Stimulated activated CD4-positive, alpha-beta T cell treated with anti-CD3 and anti-CD28 coated beads, Interleukin-1b, Interleukin-23, amount 100 ng/mL, for 48 hours (primary cell): ENCODE measurements at regions not wholly inside any gene's neighbourhood (a gene's known extent, or its start where the extent isn't known, plus 50 kb on each side); places are given as distances from the start of the nearest gene placed in this dataset.

Source experiments
- DNase-seq: peaks from one replicate; pipeline ENCODE4 v3.0.0-alpha.2; 2020

- no peak for DNase-seq
Observed at GRCh38 chr12:5232826-5233500, 189.3 kb downstream of the KCNA5 start.

GRCh38 chr12:5236022-5236640 lies 192.5 kb downstream of the KCNA5 start:
- no peak for DNase-seq

- DNase-seq: no peak
Observed at GRCh38 chr12:5242440-5242839, 189.5 kb upstream of the NTF3 start.

- DNase-seq: no peak
Observed at GRCh38 chr12:5243014-5243413, 188.9 kb upstream of the NTF3 start.

- no peak for DNase-seq
Observed at GRCh38 chr12:5244513-5244972, 187.4 kb upstream of the NTF3 start.

- DNase-seq: no peak
Observed at GRCh38 chr12:5246196-5246595, 185.7 kb upstream of the NTF3 start.

- no peak for DNase-seq
Observed at GRCh38 chr12:5247144-5247543, 184.8 kb upstream of the NTF3 start.

GRCh38 chr12:5248230-5248629 lies 183.7 kb upstream of the NTF3 start:
- no peak for DNase-seq

GRCh38 chr12:5248999-5249526 lies 182.8 kb upstream of the NTF3 start:
- DNase-seq: no peak

- no peak for DNase-seq
Observed at GRCh38 chr12:5251092-5251491, 180.8 kb upstream of the NTF3 start.

GRCh38 chr12:5251786-5252185 lies 180.1 kb upstream of the NTF3 start:
- no peak for DNase-seq

GRCh38 chr12:5254703-5255102 lies 177.2 kb upstream of the NTF3 start:
- DNase-seq: no peak

- no peak for DNase-seq
Observed at GRCh38 chr12:5257763-5258495, 174.0 kb upstream of the NTF3 start.

GRCh38 chr12:5258498-5258897 lies 173.4 kb upstream of the NTF3 start:
- no peak for DNase-seq

- no peak for DNase-seq
Observed at GRCh38 chr12:5258926-5259325, 173.0 kb upstream of the NTF3 start.

GRCh38 chr12:5259523-5259922 lies 172.4 kb upstream of the NTF3 start:
- no peak for DNase-seq

GRCh38 chr12:5260086-5260485 lies 171.8 kb upstream of the NTF3 start:
- no peak for DNase-seq

GRCh38 chr12:5260591-5261086 lies 171.3 kb upstream of the NTF3 start:
- DNase-seq: no peak

- DNase-seq: no peak
Observed at GRCh38 chr12:5262450-5262849, 169.5 kb upstream of the NTF3 start.

- no peak for DNase-seq
Observed at GRCh38 chr12:5262885-5263284, 169.0 kb upstream of the NTF3 start.

- DNase-seq: no peak
Observed at GRCh38 chr12:5264006-5264405, 167.9 kb upstream of the NTF3 start.

GRCh38 chr12:5267603-5268423 lies 164.1 kb upstream of the NTF3 start:
- DNase-seq: no peak
